C4-2B (cell line): ENCODE measurements at regions not wholly inside any gene's neighbourhood (a gene's known extent, or its start where the extent isn't known, plus 50 kb on each side); places are given as distances from the start of the nearest gene placed in this dataset.
"Not testable (repeated sequence)": the region's sequence is repeated elsewhere in the genome, so short reads cannot be mapped to it uniquely, and the experiment has no call there.

Source experiments
- H3K27ac ChIP-seq: fragments of 450-650 bp; 2 replicates; pipeline ENCODE4 v1.5.1; 2017
- ZFX ChIP-seq: fragments of 450-650 bp; IDR thresholded peaks from 2 replicates; pipeline ENCODE4 v1.6.1; 2017
- TF ChIP-seq, protein P1 (sequence below): fragments of 450-650 bp; conservative IDR thresholded peaks from 2 replicates; pipeline ENCODE4 v1.5.1; 2017; ENCODE audit warnings: mild to moderate bottlenecking

DNA sequence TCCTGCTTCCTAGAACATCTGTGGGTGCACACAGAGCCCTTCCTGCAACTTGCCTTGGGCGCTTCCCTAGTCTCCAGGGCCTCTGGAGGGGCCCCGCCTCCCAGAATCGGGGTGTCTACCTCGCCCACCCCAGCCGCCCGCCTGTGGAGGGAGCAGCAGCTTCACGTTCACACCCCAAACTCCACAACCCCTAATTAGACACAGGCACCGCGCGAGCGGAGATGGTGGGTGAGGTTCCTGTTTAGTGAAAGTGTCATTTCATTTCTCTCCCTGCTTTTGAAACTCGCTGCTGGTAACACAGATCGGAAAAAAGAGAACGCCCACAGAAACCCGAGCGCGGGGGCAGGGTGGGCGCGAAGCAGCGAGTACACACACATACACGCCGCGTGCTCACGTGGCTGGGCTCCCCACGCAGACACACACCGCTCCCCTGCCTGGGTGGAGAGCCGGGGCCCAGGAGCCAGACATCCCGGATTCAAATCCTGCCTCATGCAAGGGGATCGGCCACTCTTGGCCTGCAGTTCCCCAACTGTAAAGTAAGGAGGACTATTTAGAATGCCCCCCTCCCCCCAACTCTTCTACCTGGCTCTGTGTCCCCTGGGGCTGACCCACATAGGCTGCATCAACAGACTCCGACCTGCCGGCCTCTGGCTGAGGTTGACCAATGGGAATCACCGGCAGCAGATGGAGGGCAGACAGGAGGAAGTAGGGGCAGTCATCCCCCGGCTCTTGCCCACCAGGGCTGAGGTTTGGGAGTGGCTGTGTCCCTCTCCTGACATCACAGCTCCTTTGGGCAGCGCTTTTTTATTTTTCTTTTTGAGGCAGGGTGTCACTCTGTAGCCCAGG lies 79.2 kb upstream of the NCOR2 start:
- no peak overlapping the region for H3K27ac ChIP-seq
- no peak for TF ChIP-seq ZFX
- TF ChIP-seq, protein P1, sequence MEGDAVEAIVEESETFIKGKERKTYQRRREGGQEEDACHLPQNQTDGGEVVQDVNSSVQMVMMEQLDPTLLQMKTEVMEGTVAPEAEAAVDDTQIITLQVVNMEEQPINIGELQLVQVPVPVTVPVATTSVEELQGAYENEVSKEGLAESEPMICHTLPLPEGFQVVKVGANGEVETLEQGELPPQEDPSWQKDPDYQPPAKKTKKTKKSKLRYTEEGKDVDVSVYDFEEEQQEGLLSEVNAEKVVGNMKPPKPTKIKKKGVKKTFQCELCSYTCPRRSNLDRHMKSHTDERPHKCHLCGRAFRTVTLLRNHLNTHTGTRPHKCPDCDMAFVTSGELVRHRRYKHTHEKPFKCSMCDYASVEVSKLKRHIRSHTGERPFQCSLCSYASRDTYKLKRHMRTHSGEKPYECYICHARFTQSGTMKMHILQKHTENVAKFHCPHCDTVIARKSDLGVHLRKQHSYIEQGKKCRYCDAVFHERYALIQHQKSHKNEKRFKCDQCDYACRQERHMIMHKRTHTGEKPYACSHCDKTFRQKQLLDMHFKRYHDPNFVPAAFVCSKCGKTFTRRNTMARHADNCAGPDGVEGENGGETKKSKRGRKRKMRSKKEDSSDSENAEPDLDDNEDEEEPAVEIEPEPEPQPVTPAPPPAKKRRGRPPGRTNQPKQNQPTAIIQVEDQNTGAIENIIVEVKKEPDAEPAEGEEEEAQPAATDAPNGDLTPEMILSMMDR: no peak

DNA sequence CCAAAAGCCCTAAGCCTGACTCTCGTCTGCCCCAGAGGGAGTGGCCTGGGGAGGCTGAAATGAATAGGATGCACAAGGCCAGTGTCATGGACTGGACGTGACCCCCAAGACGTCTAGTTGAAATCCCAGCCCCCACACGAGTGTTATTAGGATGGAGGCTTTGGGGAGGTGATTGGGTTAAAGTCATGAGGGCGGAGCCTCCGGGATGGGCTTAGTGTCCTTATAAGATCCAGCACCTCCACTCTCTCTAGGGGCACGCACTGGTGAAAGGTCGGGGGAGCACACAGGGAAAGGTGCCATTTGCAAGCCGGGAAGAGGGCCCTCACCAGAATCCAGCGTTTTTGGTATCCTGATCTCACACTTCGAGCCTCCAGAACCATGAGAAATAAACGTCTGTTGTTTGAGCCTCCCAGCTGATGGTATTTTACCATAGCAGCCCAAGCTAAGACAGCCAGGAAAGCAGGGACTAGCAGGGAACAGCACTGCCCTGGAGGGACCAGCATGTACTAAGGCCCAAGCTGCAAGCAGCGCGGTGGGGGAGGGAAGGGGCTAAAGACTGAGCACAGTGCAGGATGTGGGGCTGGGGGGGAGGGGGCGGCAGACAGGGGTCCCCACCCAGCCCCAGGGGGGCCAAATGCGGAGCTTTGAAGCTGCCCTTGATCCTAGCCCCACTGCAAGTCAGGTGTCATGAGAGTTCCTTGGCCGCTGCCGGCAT lies 78.3 kb upstream of the NCOR2 start:
- H3K27ac ChIP-seq: no peak overlapping the region
- TF ChIP-seq ZFX: no peak
- TF ChIP-seq, protein P1: no peak

DNA sequence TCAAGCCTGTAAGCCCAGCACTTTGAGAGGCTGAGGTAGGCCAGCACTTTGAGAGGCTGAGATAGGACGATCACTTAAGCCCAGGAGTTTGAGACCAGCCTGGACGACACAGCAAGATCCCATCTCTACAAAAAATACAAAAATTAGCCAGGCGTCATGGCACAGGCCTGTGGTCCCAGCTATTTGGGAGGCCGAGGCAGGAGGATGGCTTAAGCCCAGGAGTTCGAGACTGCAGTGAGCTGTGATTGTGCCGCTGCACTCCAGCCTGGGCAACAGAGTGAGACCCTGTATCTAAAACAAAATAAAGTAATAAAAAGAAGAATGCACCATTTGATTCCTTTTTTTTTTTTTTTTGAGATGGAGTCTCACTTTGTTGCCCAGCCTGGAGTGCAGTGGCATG lies 76.4 kb upstream of the NCOR2 start:
- not testable (repeated sequence) for H3K27ac ChIP-seq

DNA sequence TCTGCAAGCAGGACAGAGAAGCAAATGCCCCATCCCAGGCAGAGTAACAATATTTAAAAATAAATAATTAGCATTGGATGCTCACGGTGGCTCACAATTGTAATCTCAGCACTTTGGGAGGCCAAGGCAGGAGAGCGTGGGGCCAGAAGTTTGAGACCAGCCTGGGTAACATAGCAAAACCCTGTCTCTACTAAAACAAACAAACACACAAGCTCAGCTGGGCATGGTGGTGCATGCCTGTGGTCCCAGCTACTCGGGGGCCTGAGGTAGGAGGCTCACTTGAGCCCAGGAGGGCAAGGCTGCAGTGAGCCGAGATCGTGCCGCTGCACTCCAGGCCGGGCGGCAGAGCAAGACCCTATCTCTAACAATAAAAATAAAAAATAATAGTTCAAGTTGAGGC lies 74.7 kb upstream of the NCOR2 start:
- TF ChIP-seq, protein P1: no peak
- no peak for TF ChIP-seq ZFX
- no peak overlapping the region for H3K27ac ChIP-seq

DNA sequence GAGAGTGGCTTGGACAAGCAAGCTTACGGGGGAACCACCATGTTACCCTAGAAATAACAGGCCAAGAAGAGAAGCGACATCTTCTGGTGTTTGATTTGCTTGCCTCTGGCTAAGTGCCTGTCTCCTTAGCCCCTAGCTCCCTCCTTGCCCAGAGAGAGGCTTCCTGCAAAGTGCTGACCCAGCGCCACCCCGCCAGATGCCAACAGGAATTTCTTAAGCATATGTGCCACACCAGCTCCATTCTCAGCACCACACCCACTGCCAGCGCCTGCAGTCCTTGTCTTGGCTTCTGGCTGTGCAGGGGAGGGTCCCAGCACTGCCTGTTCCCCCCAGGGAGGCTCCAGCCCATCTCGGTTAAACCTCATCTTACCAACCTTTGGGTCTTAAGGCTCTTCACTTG lies 74.2 kb upstream of the NCOR2 start:
- no peak overlapping the region for H3K27ac ChIP-seq
- no peak for TF ChIP-seq ZFX

DNA sequence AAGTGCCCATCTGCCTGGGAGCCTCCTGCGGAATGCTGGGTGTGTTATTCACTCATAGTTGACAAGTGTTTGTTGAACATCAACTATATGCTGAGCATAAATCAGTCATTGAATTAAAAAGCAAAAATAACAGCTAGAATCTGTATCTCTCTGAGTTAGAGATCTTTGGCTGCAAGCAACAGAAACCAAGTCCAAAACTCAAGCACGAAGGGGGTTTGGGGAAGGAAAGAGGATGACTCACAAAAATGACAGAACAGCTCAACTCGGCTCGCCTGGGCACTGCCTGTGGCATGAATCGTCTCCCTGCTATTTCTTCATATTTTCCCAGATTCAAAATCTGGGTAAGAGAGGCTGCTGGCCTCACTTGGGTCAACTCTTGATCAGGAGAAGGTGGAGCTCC lies 72.6 kb upstream of the NCOR2 start:
- TF ChIP-seq, protein P1: no peak
- no peak for TF ChIP-seq ZFX

DNA sequence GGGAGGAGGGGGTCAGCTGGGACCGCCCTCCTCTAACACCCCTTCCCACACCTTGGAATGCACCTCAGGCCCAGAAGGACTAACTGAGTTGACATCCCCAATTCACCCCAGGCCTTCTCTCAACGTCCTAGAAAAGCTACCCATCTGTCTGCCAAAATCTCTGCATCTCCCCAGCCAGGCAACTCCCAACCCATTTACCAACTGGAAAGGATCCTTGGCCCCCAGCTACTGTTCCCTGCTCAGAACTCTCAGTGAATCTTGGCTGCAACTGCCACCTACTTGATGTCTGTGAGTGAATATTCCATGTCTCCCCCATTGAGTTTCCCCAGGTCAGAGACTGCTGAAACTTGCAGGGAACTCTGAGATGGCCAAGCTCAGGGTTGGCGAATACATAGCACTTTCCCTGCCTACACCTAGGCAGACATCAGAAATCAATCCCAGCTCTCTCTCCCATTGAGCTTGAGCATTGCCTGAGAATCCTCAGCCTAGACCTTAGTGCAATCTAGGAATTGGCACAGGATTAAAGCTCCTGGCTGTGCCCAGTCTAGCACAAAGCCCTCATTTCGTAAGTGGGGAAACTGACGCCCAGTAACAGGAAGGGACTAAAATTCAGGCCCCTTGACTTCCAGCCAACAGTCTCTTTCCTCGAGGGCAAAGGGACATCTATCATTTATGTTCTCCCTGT lies 71.9 kb upstream of the NCOR2 start:
- TF ChIP-seq ZFX: no peak
- TF ChIP-seq, protein P1: no peak
- no peak overlapping the region for H3K27ac ChIP-seq

More for the DNA sequence above, 72.6 kb upstream of the NCOR2 start:
- no peak overlapping the region for H3K27ac ChIP-seq

DNA sequence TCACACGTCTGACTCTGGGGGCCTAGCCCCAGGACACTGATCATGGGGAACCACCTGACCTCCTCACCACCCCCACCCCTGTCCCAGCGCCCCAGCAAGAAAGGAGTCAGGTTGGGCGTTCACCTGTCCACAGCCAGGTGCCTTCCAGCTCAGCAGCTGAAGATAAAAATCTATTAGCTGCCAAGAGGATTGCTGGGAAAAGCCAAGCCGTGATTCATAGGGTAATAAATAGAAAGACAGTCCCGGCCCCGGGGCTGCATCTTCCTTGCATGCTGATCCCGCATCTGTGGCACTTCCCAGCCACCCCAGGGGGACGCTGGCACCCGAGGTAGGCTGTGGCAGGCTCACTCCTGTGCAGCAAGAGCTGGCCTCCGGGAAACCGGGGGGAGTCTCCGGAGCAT lies 70.2 kb upstream of the NCOR2 start:
- H3K27ac ChIP-seq: no peak overlapping the region

More for the DNA sequence above, 70.2 kb upstream of the NCOR2 start:
- TF ChIP-seq ZFX: no peak
- TF ChIP-seq, protein P1: no peak
